GM23338 (cell line): ENCODE measurements at regions not wholly inside any gene's neighbourhood (a gene's known extent, or its start where the extent isn't known, plus 50 kb on each side); places are given as distances from the start of the nearest gene placed in this dataset.

Experiments
- ATAC-seq: fragments of 200-7000 bp; cut with Tn5 transposase; 3 replicates; pipeline ENCODE4 v1.9.1; 2020
- DNase-seq: peaks from one replicate; pipeline ENCODE4 v3.0.0-alpha.2; 2015; ENCODE audit warnings: low spot score
- H2AFZ ChIP-seq: fragments of 200-600 bp; sonication (generic); 2 replicates; pipeline ENCODE4 v1.8.0; 2016; ENCODE audit warnings: antibody characterized with exemption, mild to moderate bottlenecking, moderate library complexity
- H3F3A ChIP-seq: fragments of 200-600 bp; sonication (generic); replicated peaks from 2 replicates; pipeline ENCODE4 v1.8.0; 2017; ENCODE audit warnings: antibody characterized with exemption, mixed run types, low read depth
- H3K27ac ChIP-seq: fragments of 200-600 bp; sonication (generic); 2 replicates; pipeline ENCODE4 v1.6.1; 2016; ENCODE audit warnings: low read depth
- H3K27me3 ChIP-seq: fragments of 200-600 bp; sonication (generic); 2 replicates; pipeline ENCODE4 v1.8.0; 2016; ENCODE audit warnings: mild to moderate bottlenecking, mixed run types, moderate library complexity; ENCODE audit not compliant: insufficient read depth
- H3K36me3 ChIP-seq: fragments of 200-600 bp; sonication (generic); 2 replicates; pipeline ENCODE4 v1.8.0; 2016; ENCODE audit warnings: mild to moderate bottlenecking; ENCODE audit not compliant: insufficient read depth
- H3K4me1 ChIP-seq: fragments of 200-600 bp; sonication (generic); 2 replicates; pipeline ENCODE4 v1.8.0; 2016; ENCODE audit warnings: mild to moderate bottlenecking, moderate library complexity; ENCODE audit not compliant: insufficient read depth
- H3K4me2 ChIP-seq: fragments of 200-600 bp; sonication (generic); 2 replicates; pipeline ENCODE4 v1.7.1; 2017; ENCODE audit warnings: mixed run types
- H3K4me3 ChIP-seq: fragments of 200-600 bp; sonication (generic); 2 replicates; pipeline ENCODE4 v1.6.1; 2016; ENCODE audit warnings: mixed run types
- H3K79me2 ChIP-seq: fragments of 200-600 bp; sonication (generic); replicated peaks from 2 replicates; pipeline ENCODE4 v1.8.0; 2017; ENCODE audit warnings: mild to moderate bottlenecking; ENCODE audit not compliant: insufficient read depth
- H3K9me2 ChIP-seq: fragments of 200-600 bp; sonication (generic); 2 replicates; pipeline ENCODE4 v1.8.0; 2017; ENCODE audit not compliant: insufficient read depth
- H4K20me1 ChIP-seq: fragments of 200-600 bp; sonication (generic); replicated peaks from 2 replicates; pipeline ENCODE4 v1.8.0; 2017; ENCODE audit warnings: mild to moderate bottlenecking; ENCODE audit not compliant: insufficient read depth
- H3K27ac Mint-ChIP-seq: 2 replicates; pipeline ENCODE4 v1.8.0; 2020; ENCODE audit warnings: inconsistent platforms, mild to moderate bottlenecking, moderate library complexity, mixed read lengths
- H3K27me3 Mint-ChIP-seq: 3 replicates; pipeline ENCODE4 v1.8.0; 2022; ENCODE audit warnings: low read depth, mild to moderate bottlenecking, moderate library complexity, mixed read lengths, inconsistent platforms; ENCODE audit not compliant: insufficient read depth, poor library complexity
- H3K36me3 Mint-ChIP-seq: 3 replicates; pipeline ENCODE4 v1.8.0; 2021; ENCODE audit warnings: low read depth, mild to moderate bottlenecking, inconsistent platforms, moderate library complexity, mixed read lengths
- H3K4me1 Mint-ChIP-seq: 3 replicates; pipeline ENCODE4 v1.8.0; 2020; ENCODE audit warnings: mild to moderate bottlenecking, inconsistent platforms, mixed read lengths
- H3K4me3 Mint-ChIP-seq: 3 replicates; pipeline ENCODE4 v1.8.0; 2021; ENCODE audit warnings: moderate library complexity, mild to moderate bottlenecking, inconsistent platforms, mixed read lengths
- H3K9me3 Mint-ChIP-seq: 3 replicates; pipeline ENCODE4 v1.8.0; 2020; ENCODE audit warnings: moderate library complexity, mild to moderate bottlenecking, inconsistent platforms, mixed read lengths
- CREB1 ChIP-seq: fragments of 250-450 bp; sonication (Bioruptor Pico); IDR thresholded peaks from 2 replicates; pipeline ENCODE4 v1.5.0; 2020; ENCODE audit warnings: low read depth, mild to moderate bottlenecking, moderate library complexity
- EZH2 ChIP-seq: fragments of 200-600 bp; sonication (generic); IDR thresholded peaks from one replicate; pipeline ENCODE4 v1.8.0; 2017; ENCODE audit warnings: antibody characterized with exemption, mild to moderate bottlenecking, low read depth; ENCODE audit not compliant: unreplicated experiment
- EZH2phosphoT487 ChIP-seq: fragments of 200-600 bp; sonication (generic); IDR thresholded peaks from one replicate; pipeline ENCODE4 v1.8.1; 2018; ENCODE audit warnings: antibody characterized with exemption; ENCODE audit not compliant: unreplicated experiment
- JUNB ChIP-seq: IDR thresholded peaks from one replicate; pipeline ENCODE4 v1.6.1; 2016; ENCODE audit warnings: antibody characterized with exemption; ENCODE audit not compliant: unreplicated experiment
- NANOG ChIP-seq: IDR thresholded peaks from 2 replicates; pipeline ENCODE4 v1.6.1; 2016; ENCODE audit warnings: antibody characterized with exemption, borderline replicate concordance
- POLR2AphosphoS5 ChIP-seq: IDR thresholded peaks from 2 replicates; pipeline ENCODE4 v1.6.1; 2016; ENCODE audit warnings: antibody characterized with exemption, low read depth
- REST ChIP-seq: IDR thresholded peaks from one replicate; pipeline ENCODE4 v1.6.1; 2018; ENCODE audit warnings: antibody characterized with exemption; ENCODE audit not compliant: unreplicated experiment
- STAT1 ChIP-seq: IDR thresholded peaks from one replicate; pipeline ENCODE4 v1.6.1; 2016; ENCODE audit warnings: antibody characterized with exemption; ENCODE audit not compliant: unreplicated experiment
- ZNF114 ChIP-seq: fragments of 250-450 bp; sonication (Bioruptor Pico); IDR thresholded peaks from 2 replicates; pipeline ENCODE4 v1.5.0; 2020; ENCODE audit warnings: mild to moderate bottlenecking, moderate library complexity
- ZNF331 ChIP-seq: fragments of 250-450 bp; sonication (Bioruptor Pico); IDR thresholded peaks from 2 replicates; pipeline ENCODE4 v1.5.0; 2020; ENCODE audit warnings: low read depth, mild to moderate bottlenecking, moderate library complexity
- ZNF462 ChIP-seq: fragments of 250-450 bp; sonication (Bioruptor Pico); IDR thresholded peaks from 2 replicates; pipeline ENCODE4 v1.5.0; 2020; ENCODE audit warnings: mild to moderate bottlenecking, moderate library complexity
- TF ChIP-seq, protein P1 (sequence below), 2 experiments: fragments of 200-600 bp in 1 of 2; sonication (generic) in 1 of 2; conservative IDR thresholded peaks; 2 replicates each; pipeline versions ENCODE4 v1.5.1 to v1.6.1; 2016 to 2017; ENCODE audit warnings: antibody characterized with exemption in 2 of 2, low read depth in 2 of 2, mild to moderate bottlenecking in 2 of 2, moderate library complexity in 1 of 2
- TF ChIP-seq, protein P2 (sequence below): IDR thresholded peaks from 2 replicates; pipeline ENCODE4 v1.6.1; 2016; ENCODE audit warnings: antibody characterized with exemption

DNA sequence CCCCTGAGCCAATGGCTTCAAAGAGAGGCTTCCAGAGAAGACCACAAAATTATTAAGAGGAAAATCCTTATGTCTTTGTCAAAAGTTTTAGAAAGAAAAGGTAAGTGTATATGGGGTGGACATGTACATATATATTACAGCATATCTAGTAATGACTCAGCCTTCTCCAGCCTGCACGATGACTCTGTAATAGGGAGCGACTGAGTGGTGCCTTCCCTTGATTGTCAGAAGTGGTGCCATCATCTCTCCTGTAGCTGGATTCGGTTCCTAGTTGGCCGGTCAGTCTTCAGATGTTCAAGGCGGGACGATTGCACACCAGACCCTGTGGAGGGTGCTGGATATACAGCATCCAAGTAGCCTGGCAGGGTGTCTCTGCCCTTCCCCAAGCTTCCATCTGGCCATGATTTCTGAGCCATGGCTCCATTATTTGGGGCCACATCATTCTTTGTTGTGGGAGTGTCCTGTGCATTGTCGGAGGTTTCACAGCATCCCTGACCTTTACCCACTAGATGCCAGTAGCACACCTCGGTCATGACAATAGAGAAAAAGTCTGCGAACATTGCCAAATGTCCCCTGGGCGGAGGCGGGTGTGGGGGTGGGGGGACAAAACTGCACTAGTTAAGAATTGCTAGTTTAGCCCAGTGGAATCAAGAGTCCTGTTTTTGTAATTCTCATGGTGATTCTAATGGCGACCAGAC is 206.2 kb upstream of the KAZN start:
- H3K27ac Mint-ChIP-seq = no peak overlapping the region
- H3F3A ChIP-seq = no peaks in the 10 kb centered on the region

More for the DNA sequence above, 206.2 kb upstream of the KAZN start:
- Mint-ChIP-seq H3K4me3 (no peak overlapping the region), H3K9me3 (peaks cover 26% of the 10 kb centered on the region), H3K4me1 (no peaks in the 10 kb centered on the region), H3K36me3 (peaks cover 18% of the 10 kb centered on the region), H3K27me3 (peaks cover 1% of the 10 kb centered on the region)
- Histone ChIP-seq H3K27ac (no peak overlapping the region), H4K20me1 (no peaks in the 10 kb centered on the region), H3K9me2 (peaks cover 6% of the 10 kb centered on the region; the same call in 1 of the 2 replicates), H3K27me3 (no peaks in the 10 kb centered on the region), H3K4me3 (no peak overlapping the region), H3K4me2 (no peak overlapping the region), H3K36me3 (peaks cover 12% of the 10 kb centered on the region), H3K79me2 (no peaks in the 10 kb centered on the region), H2AFZ (no peak overlapping the region; the same call in 1 of the 2 replicates), H3K4me1 (no peaks in the 10 kb centered on the region)
- DNase-seq (no peak), ATAC-seq (no peak)
- TF ChIP-seq ZNF114 (CRISPR knock-in tag) (no peak), REST (no peak), STAT1 (no peak), EZH2 (no peak), ZNF462 (no peak), ZNF331 (CRISPR knock-in tag) (no peak), EZH2phosphoT487 (no peak), POLR2AphosphoS5 (no peak), JUNB (no peak), NANOG (no peak), CREB1 (CRISPR knock-in tag) (no peak)
- TF ChIP-seq, protein P1, sequence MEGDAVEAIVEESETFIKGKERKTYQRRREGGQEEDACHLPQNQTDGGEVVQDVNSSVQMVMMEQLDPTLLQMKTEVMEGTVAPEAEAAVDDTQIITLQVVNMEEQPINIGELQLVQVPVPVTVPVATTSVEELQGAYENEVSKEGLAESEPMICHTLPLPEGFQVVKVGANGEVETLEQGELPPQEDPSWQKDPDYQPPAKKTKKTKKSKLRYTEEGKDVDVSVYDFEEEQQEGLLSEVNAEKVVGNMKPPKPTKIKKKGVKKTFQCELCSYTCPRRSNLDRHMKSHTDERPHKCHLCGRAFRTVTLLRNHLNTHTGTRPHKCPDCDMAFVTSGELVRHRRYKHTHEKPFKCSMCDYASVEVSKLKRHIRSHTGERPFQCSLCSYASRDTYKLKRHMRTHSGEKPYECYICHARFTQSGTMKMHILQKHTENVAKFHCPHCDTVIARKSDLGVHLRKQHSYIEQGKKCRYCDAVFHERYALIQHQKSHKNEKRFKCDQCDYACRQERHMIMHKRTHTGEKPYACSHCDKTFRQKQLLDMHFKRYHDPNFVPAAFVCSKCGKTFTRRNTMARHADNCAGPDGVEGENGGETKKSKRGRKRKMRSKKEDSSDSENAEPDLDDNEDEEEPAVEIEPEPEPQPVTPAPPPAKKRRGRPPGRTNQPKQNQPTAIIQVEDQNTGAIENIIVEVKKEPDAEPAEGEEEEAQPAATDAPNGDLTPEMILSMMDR (conservative IDR thresholded peaks at IDR 0.05; ENCODE audit: low read depth in 2 of 2) = no peak; a peak in 1 of 4 replicates
- TF ChIP-seq, protein P2, sequence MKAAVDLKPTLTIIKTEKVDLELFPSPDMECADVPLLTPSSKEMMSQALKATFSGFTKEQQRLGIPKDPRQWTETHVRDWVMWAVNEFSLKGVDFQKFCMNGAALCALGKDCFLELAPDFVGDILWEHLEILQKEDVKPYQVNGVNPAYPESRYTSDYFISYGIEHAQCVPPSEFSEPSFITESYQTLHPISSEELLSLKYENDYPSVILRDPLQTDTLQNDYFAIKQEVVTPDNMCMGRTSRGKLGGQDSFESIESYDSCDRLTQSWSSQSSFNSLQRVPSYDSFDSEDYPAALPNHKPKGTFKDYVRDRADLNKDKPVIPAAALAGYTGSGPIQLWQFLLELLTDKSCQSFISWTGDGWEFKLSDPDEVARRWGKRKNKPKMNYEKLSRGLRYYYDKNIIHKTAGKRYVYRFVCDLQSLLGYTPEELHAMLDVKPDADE = no peak
